LNCAP (cell line): ENCODE measurements at regions not wholly inside any gene's neighbourhood (a gene's known extent, or its start where the extent isn't known, plus 50 kb on each side); places are given as distances from the start of the nearest gene placed in this dataset.

Experiments used
- TF ChIP-seq, protein P1 (sequence below): fragments of 450-650 bp; IDR thresholded peaks from 2 replicates; pipeline ENCODE4 v1.5.1; 2017; ENCODE audit warnings: mild to moderate bottlenecking

DNA sequence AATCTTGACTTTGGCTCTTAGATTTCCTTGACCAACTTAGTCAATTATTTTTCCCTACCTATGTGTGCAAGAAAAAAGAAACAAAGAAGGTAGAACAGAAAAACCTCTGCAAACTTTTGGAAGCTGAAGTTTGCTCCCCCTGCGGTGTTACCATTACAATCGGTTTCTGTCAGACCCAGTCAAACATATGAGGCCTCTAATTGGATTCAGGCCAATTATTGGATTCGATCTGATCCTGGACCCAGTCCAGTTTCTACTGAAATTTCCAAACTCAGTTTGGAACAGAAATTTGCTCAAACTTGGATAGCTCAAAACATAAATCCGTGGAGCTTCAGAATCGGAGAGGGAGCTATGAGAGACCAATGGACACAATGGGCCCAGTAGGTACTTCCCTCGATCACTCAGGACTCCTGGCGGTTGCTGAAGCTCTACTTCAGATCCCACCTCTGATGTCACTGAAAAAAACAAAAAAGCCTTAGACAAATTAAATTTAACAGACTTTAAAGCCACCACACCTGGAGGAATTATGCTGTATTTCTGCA, 523.9 kb downstream of the DMRTA1 start:
- TF ChIP-seq, protein P1, sequence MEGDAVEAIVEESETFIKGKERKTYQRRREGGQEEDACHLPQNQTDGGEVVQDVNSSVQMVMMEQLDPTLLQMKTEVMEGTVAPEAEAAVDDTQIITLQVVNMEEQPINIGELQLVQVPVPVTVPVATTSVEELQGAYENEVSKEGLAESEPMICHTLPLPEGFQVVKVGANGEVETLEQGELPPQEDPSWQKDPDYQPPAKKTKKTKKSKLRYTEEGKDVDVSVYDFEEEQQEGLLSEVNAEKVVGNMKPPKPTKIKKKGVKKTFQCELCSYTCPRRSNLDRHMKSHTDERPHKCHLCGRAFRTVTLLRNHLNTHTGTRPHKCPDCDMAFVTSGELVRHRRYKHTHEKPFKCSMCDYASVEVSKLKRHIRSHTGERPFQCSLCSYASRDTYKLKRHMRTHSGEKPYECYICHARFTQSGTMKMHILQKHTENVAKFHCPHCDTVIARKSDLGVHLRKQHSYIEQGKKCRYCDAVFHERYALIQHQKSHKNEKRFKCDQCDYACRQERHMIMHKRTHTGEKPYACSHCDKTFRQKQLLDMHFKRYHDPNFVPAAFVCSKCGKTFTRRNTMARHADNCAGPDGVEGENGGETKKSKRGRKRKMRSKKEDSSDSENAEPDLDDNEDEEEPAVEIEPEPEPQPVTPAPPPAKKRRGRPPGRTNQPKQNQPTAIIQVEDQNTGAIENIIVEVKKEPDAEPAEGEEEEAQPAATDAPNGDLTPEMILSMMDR: no peak

DNA sequence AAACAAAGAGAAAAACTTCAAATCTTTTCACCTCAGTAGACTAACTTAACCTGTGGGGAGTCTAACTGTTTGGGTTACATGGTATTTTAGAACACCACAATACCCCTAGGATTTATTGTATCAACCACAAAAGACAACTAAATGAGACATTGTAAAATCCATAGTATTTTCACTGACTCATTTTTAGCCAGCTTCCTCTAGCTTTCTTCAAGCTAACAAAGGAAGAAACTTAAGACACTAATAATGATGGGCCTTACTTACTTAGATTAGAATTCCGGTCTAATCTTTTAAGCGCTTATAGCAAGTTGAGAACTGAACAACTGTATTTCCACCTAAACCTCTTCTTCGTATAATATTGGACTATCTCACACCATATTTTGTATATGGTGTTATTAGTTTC, 529.3 kb downstream of the DMRTA1 start:
- TF ChIP-seq, protein P1: no peak

DNA sequence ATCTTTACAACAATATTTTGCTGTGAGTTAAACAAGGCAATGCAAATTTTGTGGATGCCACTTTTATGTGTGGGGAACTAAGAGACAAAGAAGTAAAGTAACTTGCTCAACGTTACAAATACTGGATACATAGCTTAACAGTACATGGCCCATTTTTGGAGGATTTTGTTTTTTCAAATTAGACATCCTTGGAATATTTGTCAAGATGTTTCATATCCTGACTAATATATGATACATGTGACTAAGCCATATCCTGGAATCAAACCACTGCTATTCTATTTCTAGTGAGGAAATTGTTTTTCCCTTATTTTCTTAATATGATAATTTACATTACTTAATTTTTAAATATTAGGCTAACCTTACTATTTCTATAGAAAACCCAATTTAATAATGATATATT, 529.8 kb downstream of the DMRTA1 start:
- TF ChIP-seq, protein P1: no peak

DNA sequence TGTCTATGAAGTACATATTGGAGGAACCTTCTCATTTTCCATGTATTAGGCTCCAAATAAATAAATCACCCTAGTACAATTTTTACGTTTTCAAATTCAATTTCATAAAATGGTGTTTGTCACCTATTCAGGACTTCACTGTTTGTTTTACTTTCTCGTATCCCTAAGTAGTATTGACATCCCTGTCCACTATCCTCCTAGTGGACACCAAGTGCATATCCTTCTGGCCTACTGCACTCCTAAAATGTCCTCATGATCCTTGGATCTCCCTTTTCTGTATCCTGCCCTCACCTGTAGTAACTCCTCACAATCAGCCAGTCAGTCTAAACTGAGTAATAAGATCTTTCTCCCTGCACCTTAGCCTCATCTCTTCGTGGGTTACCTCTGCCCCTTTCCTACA, 539.9 kb downstream of the DMRTA1 start:
- TF ChIP-seq, protein P1: peak; percentile 24; the same call in 1 of the 2 replicates

DNA sequence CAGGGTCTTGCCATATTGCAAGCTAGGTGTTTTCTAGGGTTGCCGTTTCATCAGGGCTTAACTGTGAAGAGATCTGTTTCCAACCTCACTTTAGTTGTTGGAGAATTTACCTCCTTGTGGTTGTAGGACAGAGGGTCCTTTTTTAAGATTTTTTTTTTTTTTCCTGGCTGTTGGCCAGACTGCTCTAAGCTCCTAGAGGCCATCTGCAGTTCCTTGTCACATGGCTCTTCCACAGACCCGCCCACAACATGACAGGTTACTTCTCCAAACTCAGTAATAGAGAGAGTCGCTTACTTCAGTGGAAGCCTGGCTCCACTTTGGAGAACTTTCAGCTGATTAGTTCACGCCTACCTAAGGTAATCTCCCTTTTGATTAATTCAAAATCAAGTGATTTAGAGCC, 543.7 kb downstream of the DMRTA1 start:
- TF ChIP-seq, protein P1: no peak

DNA sequence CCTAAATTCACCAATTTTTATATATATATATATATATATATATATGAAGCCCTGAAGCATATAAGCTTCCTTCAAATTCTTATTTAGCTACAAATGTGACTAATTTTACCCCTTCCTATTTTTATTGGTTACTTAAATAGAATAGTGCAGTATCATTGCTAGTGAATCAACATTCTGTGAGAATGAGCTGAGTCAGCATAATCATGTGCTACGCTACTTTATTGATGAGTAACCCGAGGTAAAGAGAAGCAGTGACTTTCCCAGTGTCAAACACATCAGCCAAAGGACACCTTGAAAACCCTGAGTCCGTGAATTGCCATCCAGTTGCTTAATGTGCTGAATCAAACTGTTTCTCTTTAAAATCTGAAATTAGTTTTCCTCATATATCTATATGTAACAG, 546.2 kb downstream of the DMRTA1 start:
- TF ChIP-seq, protein P1: no peak

DNA sequence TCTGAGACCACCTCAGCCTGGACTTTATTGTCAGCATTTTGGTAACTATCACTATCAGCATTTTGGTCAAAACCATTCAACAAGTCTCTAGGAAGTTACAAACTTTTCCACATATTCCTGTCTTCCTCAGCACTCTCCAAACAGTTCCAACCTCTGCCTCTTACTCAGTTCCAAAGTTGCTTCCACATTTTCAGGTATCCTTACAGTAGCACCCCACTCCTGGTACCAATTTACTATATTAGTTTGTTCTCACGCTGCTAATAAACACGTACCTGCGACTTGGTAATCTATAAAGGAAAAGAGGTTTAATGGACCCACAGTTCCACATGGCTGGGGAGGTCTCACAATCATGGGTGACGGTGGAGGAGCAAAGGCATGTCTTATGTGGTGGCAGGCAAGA, 551.3 kb downstream of the DMRTA1 start:
- TF ChIP-seq, protein P1: no peak

DNA sequence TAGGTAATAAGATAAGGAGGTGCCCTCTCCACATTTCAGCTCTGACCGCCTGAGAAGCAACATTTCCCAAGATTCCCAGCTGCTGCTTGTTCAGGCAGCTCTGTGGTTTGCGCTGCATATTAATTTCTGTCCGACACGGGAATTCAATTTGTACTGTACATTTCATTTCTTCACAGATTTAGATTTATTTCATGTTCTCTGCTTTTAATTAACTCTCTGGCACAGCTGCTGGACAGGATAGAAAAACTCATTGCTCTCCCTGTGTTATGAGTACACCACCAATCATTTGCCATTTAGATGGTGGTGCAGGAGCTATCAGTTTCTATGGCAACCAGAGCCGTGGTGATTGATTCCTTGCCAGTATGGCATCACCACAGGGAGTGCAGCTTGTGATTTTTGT, 558.5 kb downstream of the DMRTA1 start:
- TF ChIP-seq, protein P1: no peak
